Thoracic aorta (tissue), 2 donors: ENCODE measurements at regions not wholly inside any gene's neighbourhood (a gene's known extent, or its start where the extent isn't known, plus 50 kb on each side); places are given as distances from the start of the nearest gene placed in this dataset.
A peak's percentile ranks its signal among the peaks of the same experiment; 100 is the strongest.

Source experiments
- ATAC-seq: fragments of 150-250 bp; one replicate; pipeline ENCODE4 v1.8.0; 2017; ENCODE audit warnings: low read depth; ENCODE audit not compliant: insufficient number of reproducible peaks, low FRiP score
- DNase-seq: peaks from one replicate; pipeline ENCODE4 v3.0.0-alpha.2; 2020; ENCODE audit warnings: low spot score
- H3K27ac ChIP-seq, 2 donors: fragments of 200-600 bp; sonication (generic); 1 replicate in 1 of 2; 2 replicates in 1 of 2; pipeline ENCODE4 v1.5.1; 2016; ENCODE audit warnings: mild to moderate bottlenecking in 2 of 2, moderate library complexity in 2 of 2
- H3K27me3 ChIP-seq: fragments of 200-600 bp; sonication (generic); replicated peaks from 2 replicates; pipeline ENCODE4 v1.6.0; 2016; ENCODE audit warnings: mild to moderate bottlenecking; ENCODE audit not compliant: insufficient read depth
- H3K36me3 ChIP-seq: fragments of 200-600 bp; sonication (generic); one replicate; pipeline ENCODE4 v1.5.1; 2016
- H3K4me1 ChIP-seq, 2 donors: fragments of 200-600 bp; sonication (generic); 1 replicate in 1 of 2; 2 replicates in 1 of 2; pipeline versions ENCODE4 v1.5.1 to v1.6.0; 2016; ENCODE audit warnings: low read depth in 2 of 2, mild to moderate bottlenecking in 1 of 2; ENCODE audit not compliant: control insufficient read depth in 1 of 2
- H3K4me3 ChIP-seq: fragments of 200-600 bp; sonication (generic); 2 replicates; pipeline ENCODE4 v1.5.1; 2016; ENCODE audit warnings: mild to moderate bottlenecking
- H3K9me3 ChIP-seq: fragments of 200-600 bp; sonication (generic); 2 replicates; pipeline ENCODE4 v1.5.1; 2016
- CTCF ChIP-seq: fragments of 200-600 bp; sonication (generic); IDR thresholded peaks from one replicate; pipeline ENCODE4 v1.5.1; 2019; ENCODE audit warnings: antibody characterized with exemption

GRCh38 chr12:28108599-28108998 is 81.7 kb upstream of the CCDC91 start:
- no peaks in the 10 kb centered on the region for H3K9me3 ChIP-seq
- no peak overlapping the region for H3K27ac ChIP-seq
- ATAC-seq: no peak
- no peak for DNase-seq
- H3K27me3 ChIP-seq: no peaks in the 10 kb centered on the region
- H3K36me3 ChIP-seq: no peaks in the 10 kb centered on the region
- H3K4me1 ChIP-seq: peaks cover 0 to 5% of the 10 kb centered on the region in 2 donors
- no peak for TF ChIP-seq CTCF
- no peak overlapping the region for H3K4me3 ChIP-seq

GRCh38 chr12:28110329-28110728 is 79.9 kb upstream of the CCDC91 start:
- TF ChIP-seq CTCF: no peak
- H3K9me3 ChIP-seq: no peaks in the 10 kb centered on the region
- no peaks in the 10 kb centered on the region for H3K4me1 ChIP-seq
- no peak for DNase-seq
- ATAC-seq: no peak
- H3K27ac ChIP-seq: no peak overlapping the region
- no peak overlapping the region for H3K4me3 ChIP-seq
- no peaks in the 10 kb centered on the region for H3K27me3 ChIP-seq
- no peaks in the 10 kb centered on the region for H3K36me3 ChIP-seq

GRCh38 chr12:28114488-28114887 is 75.8 kb upstream of the CCDC91 start:
- no peaks in the 10 kb centered on the region for H3K36me3 ChIP-seq
- DNase-seq (no peak), ATAC-seq (no peak)
- no peak overlapping the region for H3K4me3 ChIP-seq
- no peaks in the 10 kb centered on the region for H3K27me3 ChIP-seq
- no peaks in the 10 kb centered on the region for H3K4me1 ChIP-seq
- H3K9me3 ChIP-seq: no peaks in the 10 kb centered on the region
- TF ChIP-seq CTCF: no peak
- H3K27ac ChIP-seq: no peak overlapping the region

- Histone ChIP-seq H3K36me3 (no peaks in the 10 kb centered on the region), H3K9me3 (no peaks in the 10 kb centered on the region), H3K27me3 (no peaks in the 10 kb centered on the region), H3K27ac (no peak overlapping the region), H3K4me3 (no peak overlapping the region), H3K4me1 (peaks cover 0 to 20% of the 10 kb centered on the region in 2 donors)
- ATAC-seq (no peak), DNase-seq (no peak)
- no peak for TF ChIP-seq CTCF
Measured at GRCh38 chr12:28121433-28121832, 68.8 kb upstream of the CCDC91 start.

- H3K27ac ChIP-seq: peak overlapping the region; percentile 23 to 44
- DNase-seq: no peak
- no peaks in the 10 kb centered on the region for H3K27me3 ChIP-seq
- no peaks in the 10 kb centered on the region for H3K36me3 ChIP-seq
- ATAC-seq: no peak
- H3K9me3 ChIP-seq: no peaks in the 10 kb centered on the region
- H3K4me1 ChIP-seq: peaks cover 0 to 20% of the 10 kb centered on the region in 2 donors
- no peak for TF ChIP-seq CTCF
- H3K4me3 ChIP-seq: no peak overlapping the region
Measured at GRCh38 chr12:28121899-28122655, 68.2 kb upstream of the CCDC91 start.
